PC-3 (cell line): ENCODE measurements at regions not wholly inside any gene's neighbourhood (a gene's known extent, or its start where the extent isn't known, plus 50 kb on each side); places are given as distances from the start of the nearest gene placed in this dataset.

Source experiments
- CTCF ChIP-seq: fragments of 300-600 bp; sonication (generic); conservative IDR thresholded peaks from 2 replicates; pipeline ENCODE4 v1.5.1; 2017; ENCODE audit warnings: antibody characterized with exemption, low read depth, mild to moderate bottlenecking, low read length
- EZH2 ChIP-seq: fragments of 300-600 bp; sonication (generic); IDR thresholded peaks from one replicate; pipeline ENCODE4 v1.6.1; 2017; ENCODE audit warnings: antibody characterized with exemption, mild to moderate bottlenecking, low read length; ENCODE audit not compliant: unreplicated experiment

DNA sequence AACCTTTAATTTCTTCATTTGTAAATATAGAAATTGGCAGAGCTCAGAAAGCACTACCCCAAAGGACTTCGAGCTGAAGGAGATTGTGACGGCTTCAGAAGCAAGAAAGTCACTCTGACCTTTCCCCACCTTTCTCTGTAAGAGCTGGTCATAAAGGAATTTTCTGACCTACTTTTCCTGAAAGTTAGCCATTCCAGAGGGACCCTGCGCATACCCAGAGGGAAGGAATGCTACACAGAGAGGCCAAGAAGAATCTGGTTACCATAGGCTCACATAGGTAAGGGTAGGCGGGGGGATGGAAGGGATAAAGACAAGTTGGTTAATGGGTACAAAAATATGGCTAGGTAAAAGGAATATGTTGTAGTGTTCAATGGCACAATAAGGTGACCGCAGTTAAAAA is 1080.3 kb downstream of the ZPLD1 start:
- TF ChIP-seq CTCF: no peak
- TF ChIP-seq EZH2: no peak
